GM18507 (cell line): ENCODE measurements at regions not wholly inside any gene's neighbourhood (a gene's known extent, or its start where the extent isn't known, plus 50 kb on each side); places are given as distances from the start of the nearest gene placed in this dataset.

Source experiments
- DNase-seq: peaks from one replicate; pipeline ENCODE4 v3.0.0; 2011; ENCODE audit warnings: low read depth; ENCODE audit not compliant: insufficient read length; ENCODE audit errors: extremely low spot score
- FAIRE-seq: peaks from 2 replicates; lab custom pipeline; 2011; peaks lifted over from hg19 to GRCh38; lab: Jason Lieb, UNC

DNA sequence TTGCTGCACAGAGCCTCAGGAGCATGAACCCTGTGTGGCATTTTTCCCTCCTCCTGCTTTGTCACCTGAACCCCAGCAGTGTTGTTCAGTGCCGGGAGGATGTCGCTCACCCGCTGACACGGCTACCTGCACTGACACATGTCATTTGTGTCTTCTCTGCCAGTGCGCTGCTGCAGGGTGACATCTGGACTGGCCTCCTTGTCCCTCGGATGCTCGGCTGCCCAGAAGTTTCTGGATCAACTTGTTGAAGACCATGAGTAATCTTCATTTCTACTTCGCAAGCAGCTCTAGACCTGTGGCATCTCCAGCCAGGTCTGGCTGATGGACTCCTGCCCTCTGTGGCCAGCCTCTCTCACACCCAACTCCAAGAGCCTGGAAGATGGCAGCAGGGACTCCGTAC is 311.1 kb upstream of the C2CD4B start:
- FAIRE-seq (no peak), DNase-seq (no peak)

GRCh38 chr15:62477929-62478328 is 312.8 kb upstream of the C2CD4B start:
- FAIRE-seq (no peak), DNase-seq (no peak)

DNA sequence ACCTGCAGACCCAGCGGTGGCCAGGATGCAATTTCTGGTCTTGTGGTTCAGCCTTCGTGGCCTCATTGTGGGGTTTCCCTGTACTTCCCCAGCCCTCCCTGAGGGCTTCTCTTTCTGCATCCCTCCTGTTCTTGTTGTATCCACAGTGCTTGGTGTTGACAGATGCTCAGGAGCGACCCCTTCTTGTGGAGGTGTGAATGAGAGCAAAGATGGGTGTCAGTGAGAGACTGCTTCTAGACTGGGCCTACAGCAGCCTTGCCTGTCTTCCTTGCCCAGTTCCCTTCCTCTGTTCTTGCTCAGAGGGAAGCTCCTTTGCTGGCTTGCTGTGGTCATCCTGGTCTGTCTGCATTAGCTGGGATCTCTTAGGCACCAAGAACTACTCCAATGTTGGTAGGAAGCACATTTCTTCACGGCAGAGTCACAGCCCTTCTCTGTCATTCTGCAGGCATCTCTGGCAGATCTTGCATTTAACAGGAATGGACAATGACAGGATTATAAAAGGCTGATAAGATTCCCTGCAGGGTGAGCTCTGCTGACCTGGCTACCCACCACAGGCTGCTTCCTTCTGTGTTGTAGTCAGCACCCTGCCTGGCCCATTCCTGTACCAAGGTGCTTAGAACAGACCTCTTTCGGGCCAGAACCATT is 317.8 kb upstream of the C2CD4B start:
- peak; percentile 88 for FAIRE-seq

DNA sequence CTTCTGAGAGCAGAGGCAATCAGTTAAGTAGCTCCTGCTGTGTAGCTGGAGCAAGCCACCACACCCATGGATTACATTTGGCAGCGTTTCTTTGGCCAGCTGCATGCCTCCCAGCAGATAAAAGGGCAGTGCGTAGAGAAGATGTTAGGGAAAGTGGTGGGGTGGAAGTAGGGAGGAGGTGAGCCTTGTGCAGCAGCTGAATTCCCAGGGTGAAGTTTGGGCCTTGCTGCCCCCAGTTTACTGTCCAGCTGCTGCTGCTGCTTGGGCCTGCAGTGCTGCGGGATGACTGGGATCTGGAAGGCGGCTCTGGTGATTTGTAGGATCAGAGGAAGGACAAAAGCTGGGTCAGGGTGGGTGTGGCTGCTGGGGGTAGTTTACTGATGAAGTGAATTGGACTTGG is 318.7 kb upstream of the C2CD4B start:
- no peak for FAIRE-seq
- no peak for DNase-seq

More for the DNA sequence above, 317.8 kb upstream of the C2CD4B start:
- DNase-seq: peak; percentile 35

GRCh38 chr15:62485170-62485720 is 320.2 kb upstream of the C2CD4B start:
- no peak for DNase-seq
- no peak for FAIRE-seq

- DNase-seq (no peak), FAIRE-seq (no peak)
Observed at GRCh38 chr15:62486041-62486440, 321.0 kb upstream of the C2CD4B start.

DNA sequence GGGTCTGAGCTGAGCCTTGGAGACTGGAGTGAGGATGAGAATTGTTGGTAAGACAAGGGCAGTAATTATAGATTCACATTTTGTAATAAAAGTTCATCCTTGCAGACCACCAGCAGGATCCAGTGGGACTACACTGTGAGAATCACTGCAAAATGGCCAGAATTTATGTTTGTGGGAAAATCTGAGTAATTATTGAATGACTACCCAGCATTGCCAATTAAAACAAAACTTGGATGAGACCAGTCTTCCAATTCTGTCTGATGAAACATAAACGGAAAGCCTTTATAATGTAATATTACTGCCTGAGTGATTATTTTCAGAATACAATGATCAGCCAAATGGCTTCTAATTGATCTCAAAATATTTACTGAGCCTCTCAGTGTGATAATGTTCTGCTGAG is 323.3 kb upstream of the C2CD4B start:
- FAIRE-seq (no peak), DNase-seq (no peak)

GRCh38 chr15:62491642-62492041 is 326.6 kb upstream of the C2CD4B start:
- DNase-seq: no peak

GRCh38 chr15:62492900-62493299 is 327.8 kb upstream of the C2CD4B start:
- no peak for FAIRE-seq

More at GRCh38 chr15:62491642-62492041, 326.6 kb upstream of the C2CD4B start:
- no peak for FAIRE-seq

GRCh38 chr15:62494197-62494596 is 329.1 kb upstream of the C2CD4B start:
- FAIRE-seq (no peak), DNase-seq (no peak)

More at GRCh38 chr15:62492900-62493299, 327.8 kb upstream of the C2CD4B start:
- DNase-seq: no peak

GRCh38 chr15:62495670-62496614 is 330.9 kb upstream of the C2CD4B start:
- no peak for FAIRE-seq
- no peak for DNase-seq

DNA sequence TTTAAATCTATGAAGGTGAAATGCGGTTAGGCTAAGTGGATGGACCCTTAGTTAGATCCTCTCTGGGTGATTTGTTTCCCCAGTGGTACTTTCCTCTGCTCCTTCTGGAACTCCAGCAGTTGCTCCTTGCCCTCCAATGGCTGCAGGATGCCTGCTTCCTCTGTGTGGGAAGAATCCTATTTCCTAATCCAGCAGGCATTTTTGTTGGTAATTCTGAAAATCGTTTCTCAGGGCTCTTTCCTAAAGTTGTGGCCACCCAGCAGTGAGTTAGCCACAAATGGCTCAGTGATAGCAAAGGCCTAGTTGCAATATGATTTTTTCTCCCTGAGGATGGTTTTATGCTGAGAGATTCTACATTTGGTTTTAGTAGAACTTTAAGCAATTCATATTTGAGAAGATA is 332.3 kb upstream of the C2CD4B start:
- no peak for DNase-seq
- no peak for FAIRE-seq

DNA sequence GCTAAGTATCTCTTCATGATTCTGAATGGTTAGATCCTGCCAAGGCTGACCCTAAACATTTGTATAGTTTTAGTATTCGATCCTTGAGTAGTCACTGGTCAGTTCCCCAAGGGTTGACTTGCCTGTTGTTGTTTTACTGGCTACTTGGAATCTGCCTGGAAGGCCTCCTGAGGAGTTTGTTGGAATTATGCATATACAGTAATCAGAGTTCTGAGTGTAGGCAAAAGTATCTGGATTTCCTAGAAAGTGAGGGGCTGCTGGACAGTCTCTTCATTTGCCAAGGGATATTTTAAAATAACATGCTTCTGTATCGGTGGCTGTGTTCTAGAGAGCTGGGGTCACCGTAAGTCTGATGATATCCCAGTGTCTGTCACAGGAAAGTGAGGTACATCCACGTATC is 333.2 kb upstream of the C2CD4B start:
- no peak for DNase-seq
- no peak for FAIRE-seq

DNA sequence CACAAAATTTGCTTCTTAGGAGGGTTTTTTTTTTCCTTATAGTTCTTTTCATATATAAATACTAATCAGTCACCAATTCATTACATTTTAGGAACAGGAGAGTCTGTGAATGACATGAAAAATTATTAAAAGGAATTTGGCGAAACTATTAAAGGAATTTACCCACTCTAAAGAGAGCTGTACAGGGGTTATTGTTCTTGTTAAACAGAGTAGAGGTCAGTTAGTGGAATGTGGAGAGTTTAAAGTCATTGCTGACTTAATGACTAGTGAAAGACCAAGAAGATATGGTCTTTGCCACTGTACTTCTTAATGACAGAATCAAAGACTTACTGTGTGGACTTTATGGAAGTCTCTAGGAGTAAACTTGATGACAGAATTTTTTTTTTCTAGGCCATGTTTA is 333.6 kb upstream of the C2CD4B start:
- no peak for FAIRE-seq

DNA sequence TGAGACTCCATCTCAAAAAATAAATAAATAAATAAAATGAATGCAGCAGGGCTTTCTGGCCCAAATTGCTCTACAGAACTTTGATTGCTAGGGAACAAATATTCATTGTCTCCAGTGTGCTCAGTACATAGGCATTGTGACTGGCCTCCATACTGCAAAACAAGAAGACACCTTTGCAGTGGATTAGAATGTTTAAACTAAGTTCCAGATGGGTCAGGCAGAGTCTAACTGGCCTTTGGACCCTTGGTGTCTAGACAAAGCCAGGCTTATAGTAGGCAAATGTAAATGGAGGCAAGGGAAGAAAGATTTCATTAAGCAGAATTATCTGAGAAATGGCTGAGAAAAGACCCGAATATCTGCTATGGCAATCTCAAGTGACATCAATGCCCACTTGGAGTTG is 335.2 kb upstream of the C2CD4B start:
- FAIRE-seq: no peak
- DNase-seq: no peak

More for the DNA sequence above, 333.6 kb upstream of the C2CD4B start:
- DNase-seq: no peak

GRCh38 chr15:62502451-62502850 is 337.4 kb upstream of the C2CD4B start:
- no peak for DNase-seq
- no peak for FAIRE-seq

- no peak for DNase-seq
- FAIRE-seq: no peak
Observed at GRCh38 chr15:62503451-62503850, 338.4 kb upstream of the C2CD4B start.

DNA sequence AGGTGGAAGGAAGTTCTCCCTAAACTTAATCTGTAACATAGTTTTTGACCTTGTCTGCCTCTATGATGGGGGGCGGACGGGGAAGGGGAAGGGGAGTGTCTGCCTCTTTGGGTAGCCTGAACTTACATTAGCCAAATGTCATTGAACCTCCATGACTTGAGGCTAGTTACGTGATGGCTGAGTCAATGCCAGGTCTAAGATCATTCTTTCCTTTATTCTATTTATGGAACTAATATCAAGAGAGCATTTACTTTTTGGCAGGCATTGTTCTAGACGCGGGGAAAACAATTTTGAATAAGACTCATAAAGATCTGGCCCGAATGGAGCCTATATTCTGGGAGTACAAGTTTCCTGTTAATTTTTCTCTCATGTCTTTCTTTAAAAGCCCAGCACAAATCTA is 340.7 kb upstream of the C2CD4B start:
- no peak for FAIRE-seq
- DNase-seq: no peak

GRCh38 chr15:62506217-62506805 is 341.2 kb upstream of the C2CD4B start:
- no peak for FAIRE-seq

GRCh38 chr15:62509395-62509958 is 344.4 kb upstream of the C2CD4B start:
- no peak for FAIRE-seq
- no peak for DNase-seq

More at GRCh38 chr15:62506217-62506805, 341.2 kb upstream of the C2CD4B start:
- no peak for DNase-seq
